ENCODE measurements at regions not wholly inside any gene's neighbourhood (a gene's known extent, or its start where the extent isn't known, plus 50 kb on each side); places are given as distances from the start of the nearest gene placed in this dataset.

DNA sequence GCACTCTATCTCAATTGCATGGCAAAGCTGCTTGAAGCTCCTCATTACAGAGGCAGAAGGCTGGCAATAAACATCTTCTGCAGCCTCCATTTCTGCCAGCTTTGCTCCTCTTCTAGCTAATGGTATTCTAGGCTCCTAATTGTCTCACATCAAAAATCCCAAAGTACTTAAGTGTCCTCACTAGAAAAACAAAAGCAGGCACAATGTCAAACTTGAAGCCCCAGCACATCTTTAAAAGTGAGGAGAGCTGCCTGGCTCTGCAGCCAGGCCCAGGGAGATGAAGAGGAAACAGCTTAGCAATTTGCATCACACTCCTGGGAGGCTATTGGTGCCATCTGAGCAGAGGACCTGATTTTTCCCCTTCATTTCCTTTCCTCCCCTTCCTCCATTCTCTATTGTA is 197.1 kb downstream of the KCNJ2 start:
- Histone ChIP-seq H3K36me3 (no peaks in the 10 kb centered on the region), H3K9me3 (no peaks in the 10 kb centered on the region), H3K4me1 (replicated peaks) (no peaks in the 10 kb centered on the region), H3K27me3 (replicated peaks; ENCODE audit: insufficient read depth) (no peaks in the 10 kb centered on the region), H3K4me3 (no peak overlapping the region), H3K27ac (no peak overlapping the region)
- intact Hi-C loops (cut with DNase I): no loop called here
- no peak for DNase-seq (ENCODE audit: low spot score)
- TF ChIP-seq POLR2AphosphoS5 (IDR thresholded peaks at IDR 0.05) (no peak), POLR2A (IDR thresholded peaks at IDR 0.05) (no peak)
- TF ChIP-seq, protein P1, sequence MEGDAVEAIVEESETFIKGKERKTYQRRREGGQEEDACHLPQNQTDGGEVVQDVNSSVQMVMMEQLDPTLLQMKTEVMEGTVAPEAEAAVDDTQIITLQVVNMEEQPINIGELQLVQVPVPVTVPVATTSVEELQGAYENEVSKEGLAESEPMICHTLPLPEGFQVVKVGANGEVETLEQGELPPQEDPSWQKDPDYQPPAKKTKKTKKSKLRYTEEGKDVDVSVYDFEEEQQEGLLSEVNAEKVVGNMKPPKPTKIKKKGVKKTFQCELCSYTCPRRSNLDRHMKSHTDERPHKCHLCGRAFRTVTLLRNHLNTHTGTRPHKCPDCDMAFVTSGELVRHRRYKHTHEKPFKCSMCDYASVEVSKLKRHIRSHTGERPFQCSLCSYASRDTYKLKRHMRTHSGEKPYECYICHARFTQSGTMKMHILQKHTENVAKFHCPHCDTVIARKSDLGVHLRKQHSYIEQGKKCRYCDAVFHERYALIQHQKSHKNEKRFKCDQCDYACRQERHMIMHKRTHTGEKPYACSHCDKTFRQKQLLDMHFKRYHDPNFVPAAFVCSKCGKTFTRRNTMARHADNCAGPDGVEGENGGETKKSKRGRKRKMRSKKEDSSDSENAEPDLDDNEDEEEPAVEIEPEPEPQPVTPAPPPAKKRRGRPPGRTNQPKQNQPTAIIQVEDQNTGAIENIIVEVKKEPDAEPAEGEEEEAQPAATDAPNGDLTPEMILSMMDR (IDR thresholded peaks at IDR 0.05): no peak

GRCh38 chr17:70368011-70368410 is 198.7 kb downstream of the KCNJ2 start:
- intact Hi-C loops (cut with DNase I): no loop called here
- H3K27me3 ChIP-seq (replicated peaks; ENCODE audit: insufficient read depth): no peaks in the 10 kb centered on the region
- H3K9me3 ChIP-seq: no peaks in the 10 kb centered on the region
- H3K36me3 ChIP-seq: no peaks in the 10 kb centered on the region
- H3K4me3 ChIP-seq: no peak overlapping the region
- no peak for DNase-seq (ENCODE audit: low spot score)
- TF ChIP-seq, protein P1 (IDR thresholded peaks at IDR 0.05): no peak
- no peak for TF ChIP-seq POLR2A (IDR thresholded peaks at IDR 0.05)
- TF ChIP-seq POLR2AphosphoS5 (IDR thresholded peaks at IDR 0.05): no peak
- no peak overlapping the region for H3K27ac ChIP-seq
- H3K4me1 ChIP-seq (replicated peaks): no peaks in the 10 kb centered on the region

GRCh38 chr17:70369391-70369790 is 200.1 kb downstream of the KCNJ2 start:
- intact Hi-C loops (cut with DNase I): no loop called here

DNA sequence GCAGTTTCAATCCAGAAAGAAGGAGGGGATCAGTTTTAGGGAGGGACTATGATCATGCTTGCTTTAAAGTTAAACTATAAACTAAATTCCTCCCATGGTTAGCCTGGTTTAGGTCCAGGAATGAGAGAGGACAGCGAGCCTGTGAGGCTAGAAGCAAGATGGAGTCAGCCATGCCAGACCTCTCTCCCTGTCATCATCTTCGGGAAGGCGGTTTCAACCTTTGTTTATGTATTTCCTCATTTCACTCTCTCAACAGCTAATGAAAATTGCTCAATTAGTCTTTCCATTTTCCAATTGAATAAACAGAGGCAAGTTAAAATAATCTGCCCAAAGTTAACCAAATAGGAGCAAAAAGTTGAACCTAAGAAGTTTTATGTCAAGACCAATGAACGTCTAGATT is 201.5 kb downstream of the KCNJ2 start:
- H3K4me1 ChIP-seq (replicated peaks): no peaks in the 10 kb centered on the region
- H3K36me3 ChIP-seq: no peaks in the 10 kb centered on the region
- TF ChIP-seq POLR2A (IDR thresholded peaks at IDR 0.05): no peak
- TF ChIP-seq, protein P1 (IDR thresholded peaks at IDR 0.05): no peak
- no peak for TF ChIP-seq POLR2AphosphoS5 (IDR thresholded peaks at IDR 0.05)
- no peaks in the 10 kb centered on the region for H3K27me3 ChIP-seq (replicated peaks; ENCODE audit: insufficient read depth)
- H3K9me3 ChIP-seq: no peaks in the 10 kb centered on the region
- no peak overlapping the region for H3K4me3 ChIP-seq
- no peak overlapping the region for H3K27ac ChIP-seq
- intact Hi-C loops (cut with DNase I): no loop called here
- no peak for DNase-seq (ENCODE audit: low spot score)
- 79% methylated on average over 4 of the region's 4 CpGs for WGBS

More at GRCh38 chr17:70369391-70369790, 200.1 kb downstream of the KCNJ2 start:
- no peak for DNase-seq (ENCODE audit: low spot score)
- no peaks in the 10 kb centered on the region for H3K36me3 ChIP-seq
- H3K27me3 ChIP-seq (replicated peaks; ENCODE audit: insufficient read depth): no peaks in the 10 kb centered on the region
- H3K4me3 ChIP-seq: no peak overlapping the region
- H3K27ac ChIP-seq: no peak overlapping the region
- TF ChIP-seq POLR2A (IDR thresholded peaks at IDR 0.05) (no peak), POLR2AphosphoS5 (IDR thresholded peaks at IDR 0.05) (no peak)
- 85% methylated on average over 2 of the region's 2 CpGs for WGBS
- no peaks in the 10 kb centered on the region for H3K4me1 ChIP-seq (replicated peaks)
- H3K9me3 ChIP-seq: no peaks in the 10 kb centered on the region

- WGBS: 94% methylated on average over 1 of the region's 1 CpG
- intact Hi-C loops (cut with DNase I): no loop called here
Measured at GRCh38 chr17:70373369-70373768, 204.0 kb downstream of the KCNJ2 start.

More at GRCh38 chr17:70373369-70373768, 204.0 kb downstream of the KCNJ2 start:
- Histone ChIP-seq H3K27ac (no peak overlapping the region), H3K27me3 (replicated peaks; ENCODE audit: insufficient read depth) (no peaks in the 10 kb centered on the region), H3K36me3 (no peaks in the 10 kb centered on the region), H3K9me3 (no peaks in the 10 kb centered on the region), H3K4me1 (replicated peaks) (no peaks in the 10 kb centered on the region), H3K4me3 (no peak overlapping the region)
- TF ChIP-seq POLR2A (IDR thresholded peaks at IDR 0.05) (no peak), POLR2AphosphoS5 (IDR thresholded peaks at IDR 0.05) (no peak)
- TF ChIP-seq, protein P1 (IDR thresholded peaks at IDR 0.05): no peak
- DNase-seq (ENCODE audit: low spot score): no peak
